ENCODE measurements at regions not wholly inside any gene's neighbourhood (a gene's known extent, or its start where the extent isn't known, plus 50 kb on each side); places are given as distances from the start of the nearest gene placed in this dataset.
"Not testable (repeated sequence)": the region's sequence is repeated elsewhere in the genome, so short reads cannot be mapped to it uniquely, and the experiment has no call there.

GRCh38 chr6:88497403-88497802 is 331.3 kb upstream of the CNR1 start:
- not testable (repeated sequence) for TF ChIP-seq EZH2phosphoT487 (IDR thresholded peaks at IDR 0.05; ENCODE audit: insufficient read depth, low read depth); EZH2 (IDR thresholded peaks at IDR 0.05; ENCODE audit: insufficient read depth, poor library complexity, severe bottlenecking)
